CMK (cell line): ENCODE measurements at regions not wholly inside any gene's neighbourhood (a gene's known extent, or its start where the extent isn't known, plus 50 kb on each side); places are given as distances from the start of the nearest gene placed in this dataset.
"Not testable (repeated sequence)": the region's sequence is repeated elsewhere in the genome, so short reads cannot be mapped to it uniquely, and the experiment has no call there.

Source experiments
- DNase-seq: peaks from one replicate; pipeline ENCODE4 v3.0.0-alpha.2; 2010; ENCODE audit warnings: low read depth

DNA sequence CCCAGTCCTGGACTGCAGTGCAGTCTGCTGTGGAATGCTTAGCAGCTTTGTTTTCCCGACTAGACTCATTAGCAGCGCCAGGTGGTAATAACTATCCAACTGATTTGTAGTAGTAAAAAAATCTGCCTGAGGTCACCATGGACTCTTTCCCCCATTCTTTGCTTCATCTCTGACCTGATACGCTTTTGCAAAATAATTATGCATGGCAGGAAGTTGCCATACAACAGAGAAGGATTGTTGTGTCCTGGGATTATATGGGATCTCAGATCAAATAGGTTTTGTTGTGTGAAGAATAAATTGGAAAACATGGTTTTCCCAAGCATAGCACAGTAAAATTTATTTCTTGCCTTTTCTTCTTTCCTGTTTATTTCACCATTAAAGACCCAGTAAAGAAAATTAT lies 72.4 kb upstream of the ATP5MC3 start:
- no peak for DNase-seq

DNA sequence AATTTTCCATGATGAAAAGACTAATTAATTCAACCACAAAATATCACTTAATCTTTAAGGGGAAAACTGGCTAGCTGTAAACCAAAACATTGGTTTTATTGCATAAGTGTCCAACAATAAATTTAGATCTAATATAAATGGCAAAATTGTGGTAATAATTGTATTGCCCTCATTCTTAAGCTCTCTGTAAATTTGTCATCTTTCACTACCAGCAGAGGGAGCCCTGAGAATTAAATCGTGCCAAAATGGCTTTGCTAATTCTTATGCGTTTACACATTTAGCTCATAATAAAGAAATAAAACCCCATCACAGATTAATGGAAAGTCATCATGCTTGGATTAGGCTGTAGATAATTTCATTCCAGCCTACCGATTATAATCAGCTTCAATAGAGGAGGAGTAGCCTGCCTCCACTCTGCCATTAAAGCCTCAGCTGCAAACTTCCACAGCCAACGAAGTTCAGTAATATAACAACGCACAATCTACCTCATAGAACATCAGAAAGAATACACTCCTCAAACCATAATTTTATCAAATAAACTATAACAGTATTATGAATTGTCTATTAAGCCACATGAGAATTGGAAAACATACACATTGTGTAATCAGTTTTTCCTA lies 70.0 kb upstream of the ATP5MC3 start:
- DNase-seq: no peak

DNA sequence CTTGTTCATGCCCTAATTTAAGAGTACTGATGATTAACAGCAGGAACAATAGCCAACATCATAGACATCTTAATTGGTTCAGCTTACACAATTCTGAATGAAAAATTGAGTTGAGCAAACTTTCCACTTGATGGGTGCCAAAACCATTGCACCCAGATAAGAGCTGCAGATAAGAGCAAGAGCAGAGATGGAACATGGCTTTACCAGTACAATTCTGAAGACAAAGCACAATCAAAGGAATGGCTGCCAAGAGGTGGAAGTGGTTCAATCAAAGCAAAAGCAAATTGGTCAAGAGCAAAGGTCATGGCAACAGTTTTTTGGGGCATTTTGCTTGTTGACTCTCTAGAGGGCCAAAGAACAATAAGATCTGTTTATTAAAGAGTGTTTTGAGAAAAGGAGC lies 65.6 kb upstream of the ATP5MC3 start:
- DNase-seq: no peak

DNA sequence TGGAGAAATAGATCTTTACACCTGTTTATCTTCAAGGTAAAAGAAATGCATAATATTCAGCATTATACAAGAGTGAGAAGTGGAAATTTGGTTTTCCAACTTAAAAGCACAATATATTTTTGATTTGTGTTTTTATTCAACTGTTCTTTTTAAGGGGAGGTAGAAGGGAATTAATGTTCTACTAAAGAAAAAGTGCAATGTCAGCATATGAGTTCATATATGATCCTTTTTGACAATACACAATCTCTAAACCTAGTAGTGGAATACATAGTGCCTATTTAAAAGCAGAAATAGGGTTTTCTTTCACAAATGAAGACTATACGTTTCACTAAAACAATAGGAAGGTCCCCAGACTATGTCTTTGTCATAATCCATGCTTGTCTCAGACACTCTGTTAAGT lies 63.2 kb upstream of the ATP5MC3 start:
- DNase-seq: no peak

DNA sequence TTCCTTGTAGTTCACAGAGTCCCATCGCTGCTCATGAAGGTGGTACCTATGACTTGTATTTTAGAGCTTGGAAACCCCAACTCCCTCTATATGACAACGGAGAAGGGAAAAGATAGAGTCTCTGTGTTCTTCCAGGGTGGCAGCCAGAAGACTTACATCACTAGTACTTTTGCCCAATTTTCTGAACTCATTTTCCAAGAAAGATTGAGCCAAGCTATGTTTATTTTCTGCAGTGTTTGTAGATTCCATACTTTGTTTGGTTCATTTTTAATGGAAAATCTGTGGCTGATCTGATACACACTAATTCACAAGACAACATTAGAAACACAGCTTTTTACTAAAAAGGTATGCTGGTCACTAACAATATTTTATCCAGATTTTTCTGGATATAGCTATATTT lies 60.2 kb upstream of the ATP5MC3 start:
- DNase-seq: no peak

DNA sequence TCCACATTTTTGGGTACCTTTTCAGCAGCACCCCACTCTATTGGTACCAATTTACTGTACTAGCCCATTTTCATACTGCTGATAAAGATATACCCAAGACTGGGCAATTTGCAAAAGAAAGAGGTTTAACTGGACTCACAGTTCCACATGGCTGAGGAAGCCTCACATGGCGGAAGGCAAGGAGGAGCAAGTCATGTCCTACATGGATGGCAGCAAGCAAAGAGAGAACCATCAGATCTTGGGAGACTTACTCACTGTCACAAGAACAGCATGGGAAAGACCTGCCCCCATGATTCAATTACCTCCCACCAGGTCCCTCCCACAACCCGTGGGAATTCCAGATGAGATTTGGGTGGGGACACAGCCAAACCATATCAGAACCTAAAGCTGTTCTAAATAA lies 58.5 kb upstream of the ATP5MC3 start:
- not testable (repeated sequence) for DNase-seq

DNA sequence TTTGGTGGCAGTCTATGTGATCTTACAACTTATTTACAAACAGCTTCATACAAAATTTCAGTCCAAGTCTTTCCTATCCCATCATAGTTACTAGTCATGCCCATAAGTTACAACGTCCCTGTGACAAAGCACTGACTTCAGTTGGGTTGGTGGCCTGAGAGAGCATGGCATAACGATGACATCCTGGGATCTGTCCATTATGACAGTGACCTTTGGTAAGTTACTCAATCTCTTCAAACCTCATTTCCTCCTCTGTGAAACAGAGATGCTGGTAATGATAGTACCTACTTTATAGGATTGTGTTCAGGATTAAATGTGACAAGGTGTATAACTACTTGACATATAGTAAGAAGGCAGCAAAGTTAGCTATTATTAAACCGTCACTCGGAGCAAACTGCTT lies 55.4 kb upstream of the ATP5MC3 start:
- no peak for DNase-seq

DNA sequence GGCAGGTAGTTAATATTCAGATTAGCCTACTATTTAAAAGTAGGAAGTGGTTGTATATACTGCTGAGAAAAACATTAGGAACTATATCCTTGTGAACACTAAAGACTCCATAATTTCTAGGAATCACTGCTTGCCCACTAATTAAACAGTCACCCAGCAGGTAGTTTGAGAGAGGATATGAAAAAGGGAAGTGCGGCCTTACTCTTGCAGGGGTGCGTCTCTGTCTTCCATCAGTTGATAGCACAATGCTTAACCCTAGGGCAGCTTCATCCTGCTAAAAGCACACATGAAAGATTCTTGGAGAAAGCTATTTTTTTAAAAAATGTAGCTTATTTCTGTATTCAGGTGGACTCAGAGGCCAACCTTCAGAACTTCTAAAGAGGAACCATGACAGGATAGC lies 53.1 kb upstream of the ATP5MC3 start:
- DNase-seq: no peak

DNA sequence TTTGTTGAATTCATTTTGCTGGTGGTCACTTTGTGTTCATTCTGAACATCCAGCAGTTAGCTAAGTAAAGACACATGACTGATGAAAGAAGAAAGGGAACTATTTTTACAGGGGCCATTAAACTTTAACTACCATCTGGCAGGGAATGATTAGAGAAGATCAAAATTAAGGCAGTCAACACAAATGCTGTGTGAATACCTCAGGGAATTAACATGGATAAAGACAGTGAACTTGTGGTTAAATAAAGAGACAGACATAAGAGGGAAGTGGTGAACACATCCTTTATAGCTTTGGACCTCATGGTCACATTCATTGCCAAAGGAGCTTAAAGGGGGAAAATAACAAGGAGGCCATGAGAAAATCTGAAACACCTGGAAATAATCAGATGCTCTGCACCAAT lies 52.6 kb upstream of the ATP5MC3 start:
- no peak for DNase-seq

DNA sequence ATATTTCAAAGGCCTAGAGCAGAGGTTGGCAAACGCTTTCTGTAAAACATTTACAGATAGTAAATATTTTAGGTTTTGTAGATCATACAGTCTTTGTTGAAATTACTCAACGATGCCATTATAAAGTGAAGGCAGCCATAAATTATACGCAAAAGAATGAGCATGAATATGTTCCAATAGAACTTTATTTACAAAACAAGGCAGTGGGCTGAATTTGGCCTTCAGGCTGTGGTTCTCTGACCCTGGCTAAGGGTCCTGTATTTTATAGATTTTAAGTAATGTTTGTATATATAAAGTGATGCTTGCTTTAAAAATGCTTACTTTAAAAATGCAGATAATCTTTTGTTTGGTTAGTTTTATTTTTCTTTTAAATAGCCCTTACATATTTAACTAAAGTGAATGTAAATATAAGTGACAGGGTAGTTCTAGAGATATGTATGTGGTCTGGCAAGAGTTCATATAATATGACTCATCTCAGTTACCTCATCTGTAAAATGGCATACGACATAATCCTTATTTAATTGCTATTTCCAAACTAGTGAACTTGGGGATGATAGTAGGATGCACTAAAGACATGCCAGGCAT lies 51.7 kb upstream of the ATP5MC3 start:
- no peak for DNase-seq
